B cell (primary cell): ENCODE measurements at regions not wholly inside any gene's neighbourhood (a gene's known extent, or its start where the extent isn't known, plus 50 kb on each side); places are given as distances from the start of the nearest gene placed in this dataset.

ENCODE experiments used
- CTCF ChIP-seq: fragments of 200-600 bp; IDR thresholded peaks from one replicate; pipeline ENCODE4 v1.8.0; 2022; ENCODE audit warnings: antibody characterized with exemption, mild to moderate bottlenecking
- EZH2 ChIP-seq: IDR thresholded peaks from 2 replicates; pipeline ENCODE4 v1.6.1; 2012; ENCODE audit warnings: borderline replicate concordance, low read depth, mild to moderate bottlenecking, moderate library complexity, low read length; ENCODE audit not compliant: insufficient read depth, poor library complexity, severe bottlenecking

GRCh38 chr5:77920359-77921058 lies 144.4 kb upstream of the TBCA start:
- TF ChIP-seq CTCF (no peak), EZH2 (no peak)
